ENCODE measurements at regions not wholly inside any gene's neighbourhood (a gene's known extent, or its start where the extent isn't known, plus 50 kb on each side); places are given as distances from the start of the nearest gene placed in this dataset.

DNA sequence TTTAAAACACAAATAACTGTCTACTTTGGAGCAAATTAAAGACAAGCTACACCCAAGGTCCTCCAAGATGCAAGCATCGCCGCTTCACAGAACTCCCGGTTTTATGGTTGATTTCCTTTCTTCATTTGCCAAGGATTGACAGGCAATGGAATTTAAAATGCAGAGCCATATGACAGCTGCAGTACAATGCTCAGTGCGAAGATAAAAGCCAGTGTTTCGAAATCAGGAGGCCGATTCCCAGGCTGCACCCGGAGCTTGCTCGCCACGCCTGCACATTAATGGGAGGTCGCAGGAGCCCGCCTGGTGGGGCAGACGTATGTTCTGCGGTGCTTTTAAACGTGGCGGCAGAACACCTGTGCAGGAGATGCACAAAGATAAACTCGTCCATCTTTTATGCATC is 727.6 kb upstream of the SOX11 start:
- Histone ChIP-seq H3K27me3 (ENCODE audit: control insufficient read depth, insufficient read depth, low read length) (no peaks in the 10 kb centered on the region), H3K4me3 (ENCODE audit: low read depth, low read length) (no peak overlapping the region), H3K36me3 (ENCODE audit: control insufficient read depth, insufficient read depth, low read length) (no peaks in the 10 kb centered on the region)
- TF ChIP-seq, protein P1, sequence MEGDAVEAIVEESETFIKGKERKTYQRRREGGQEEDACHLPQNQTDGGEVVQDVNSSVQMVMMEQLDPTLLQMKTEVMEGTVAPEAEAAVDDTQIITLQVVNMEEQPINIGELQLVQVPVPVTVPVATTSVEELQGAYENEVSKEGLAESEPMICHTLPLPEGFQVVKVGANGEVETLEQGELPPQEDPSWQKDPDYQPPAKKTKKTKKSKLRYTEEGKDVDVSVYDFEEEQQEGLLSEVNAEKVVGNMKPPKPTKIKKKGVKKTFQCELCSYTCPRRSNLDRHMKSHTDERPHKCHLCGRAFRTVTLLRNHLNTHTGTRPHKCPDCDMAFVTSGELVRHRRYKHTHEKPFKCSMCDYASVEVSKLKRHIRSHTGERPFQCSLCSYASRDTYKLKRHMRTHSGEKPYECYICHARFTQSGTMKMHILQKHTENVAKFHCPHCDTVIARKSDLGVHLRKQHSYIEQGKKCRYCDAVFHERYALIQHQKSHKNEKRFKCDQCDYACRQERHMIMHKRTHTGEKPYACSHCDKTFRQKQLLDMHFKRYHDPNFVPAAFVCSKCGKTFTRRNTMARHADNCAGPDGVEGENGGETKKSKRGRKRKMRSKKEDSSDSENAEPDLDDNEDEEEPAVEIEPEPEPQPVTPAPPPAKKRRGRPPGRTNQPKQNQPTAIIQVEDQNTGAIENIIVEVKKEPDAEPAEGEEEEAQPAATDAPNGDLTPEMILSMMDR (IDR thresholded peaks at IDR 0.05; ENCODE audit: insufficient read depth, low read depth, low read length), result no peak
- no peak for DNase-seq (ENCODE audit: low read depth)
- ChIA-PET CTCF (interaction anchor here (0.9 kb wide), 1 partner anchor 905 kb away, joined by 3 read pairs; no protein-coding TSS in a partner anchor), POLR2A (no interaction called here)

DNA sequence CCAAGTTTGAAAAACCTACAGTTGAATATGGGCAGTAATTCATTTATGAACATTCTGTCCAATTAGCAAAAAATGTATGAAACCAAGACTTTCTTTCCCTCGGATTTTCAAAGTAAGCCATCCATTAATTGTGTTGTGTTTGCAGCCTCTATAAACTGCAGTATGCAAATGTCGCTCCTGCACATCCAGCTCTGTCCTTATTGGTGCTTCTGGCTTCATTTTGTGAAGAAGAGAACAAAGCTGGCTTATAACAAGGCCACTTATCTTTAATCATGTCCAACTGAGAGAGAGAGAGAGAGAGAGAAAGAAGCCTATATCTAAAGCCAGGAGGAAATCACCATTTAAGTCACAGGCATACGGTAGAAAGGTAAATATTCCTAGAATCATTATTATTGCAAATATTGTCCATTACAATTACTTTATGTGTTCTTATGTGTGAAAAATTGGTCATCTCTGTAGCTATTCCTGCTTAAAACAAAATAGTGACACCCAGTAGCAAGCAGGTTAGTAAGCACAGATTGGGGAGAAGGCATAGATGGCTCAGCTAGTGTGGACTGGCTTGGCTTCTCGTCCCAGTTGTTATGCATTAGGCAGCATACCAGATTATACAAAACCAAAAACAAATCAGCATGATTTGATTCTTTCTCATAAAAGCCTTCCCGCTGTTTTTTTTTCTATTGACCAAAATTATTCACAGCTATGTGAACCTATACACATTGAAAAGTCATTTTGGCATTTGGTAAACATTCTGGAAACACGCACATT is 726.4 kb upstream of the SOX11 start:
- ChIA-PET POLR2A (no interaction called here), CTCF (no interaction called here)
- Histone ChIP-seq H3K27me3 (ENCODE audit: control insufficient read depth, insufficient read depth, low read length) (no peaks in the 10 kb centered on the region), H3K36me3 (ENCODE audit: control insufficient read depth, insufficient read depth, low read length) (no peaks in the 10 kb centered on the region), H3K4me3 (ENCODE audit: low read depth, low read length) (no peak overlapping the region)
- DNase-seq (ENCODE audit: low read depth), result no peak
- TF ChIP-seq, protein P1 (IDR thresholded peaks at IDR 0.05; ENCODE audit: insufficient read depth, low read depth, low read length), result no peak

DNA sequence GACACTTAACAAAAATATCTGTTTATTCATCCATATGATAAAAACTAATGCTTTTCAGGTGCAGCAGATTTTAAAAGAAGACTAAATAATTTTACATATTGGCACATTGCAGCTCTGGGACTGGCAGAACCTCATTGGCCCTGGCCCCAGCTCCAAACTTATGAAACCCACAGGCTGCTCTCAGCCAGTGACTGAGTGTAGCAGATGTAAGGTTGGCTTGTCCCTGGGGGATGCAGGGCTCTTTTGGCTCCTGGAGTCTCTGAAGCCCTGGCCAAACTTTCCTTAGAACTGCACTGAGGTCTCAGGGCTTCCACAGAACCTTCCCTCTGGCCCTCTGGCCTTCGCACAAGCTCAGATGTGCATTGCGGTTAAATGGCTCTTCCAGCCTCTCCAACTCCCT is 725.0 kb upstream of the SOX11 start:
- DNase-seq (ENCODE audit: low read depth), result no peak
- ChIA-PET CTCF (no interaction called here), POLR2A (no interaction called here)
- Histone ChIP-seq H3K4me3 (ENCODE audit: low read depth, low read length) (no peak overlapping the region), H3K27me3 (ENCODE audit: control insufficient read depth, insufficient read depth, low read length) (no peaks in the 10 kb centered on the region), H3K36me3 (ENCODE audit: control insufficient read depth, insufficient read depth, low read length) (no peaks in the 10 kb centered on the region)
- TF ChIP-seq, protein P1 (IDR thresholded peaks at IDR 0.05; ENCODE audit: insufficient read depth, low read depth, low read length), result no peak

DNA sequence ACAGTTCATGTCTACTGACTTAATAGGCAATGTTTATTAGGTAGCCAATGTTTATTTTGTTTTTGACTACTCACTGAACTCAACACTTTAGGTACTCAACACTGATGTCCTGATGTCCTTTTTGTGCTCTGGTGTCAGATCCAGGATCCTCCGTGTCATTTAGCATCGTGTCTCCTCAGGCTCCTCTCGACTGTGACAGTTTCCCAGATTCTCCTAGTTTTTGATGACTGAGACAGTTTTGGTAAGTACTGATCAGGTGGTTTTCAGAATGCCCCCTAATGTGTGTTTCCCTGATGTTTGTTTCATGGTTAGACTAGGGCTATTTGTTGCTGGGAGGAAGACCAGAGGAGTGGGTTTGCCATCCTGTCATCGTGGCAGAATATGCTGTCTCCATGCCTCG is 719.7 kb upstream of the SOX11 start:
- H3K36me3 ChIP-seq (ENCODE audit: control insufficient read depth, insufficient read depth, low read length), result no peaks in the 10 kb centered on the region
- no peaks in the 10 kb centered on the region for H3K27me3 ChIP-seq (ENCODE audit: control insufficient read depth, insufficient read depth, low read length)
- DNase-seq (ENCODE audit: low read depth), result no peak
- POLR2A ChIA-PET, result no interaction called here
- no peak overlapping the region for H3K4me3 ChIP-seq (ENCODE audit: low read depth, low read length)
- TF ChIP-seq, protein P1 (IDR thresholded peaks at IDR 0.05; ENCODE audit: insufficient read depth, low read depth, low read length), result no peak
- CTCF ChIA-PET, result no interaction called here

DNA sequence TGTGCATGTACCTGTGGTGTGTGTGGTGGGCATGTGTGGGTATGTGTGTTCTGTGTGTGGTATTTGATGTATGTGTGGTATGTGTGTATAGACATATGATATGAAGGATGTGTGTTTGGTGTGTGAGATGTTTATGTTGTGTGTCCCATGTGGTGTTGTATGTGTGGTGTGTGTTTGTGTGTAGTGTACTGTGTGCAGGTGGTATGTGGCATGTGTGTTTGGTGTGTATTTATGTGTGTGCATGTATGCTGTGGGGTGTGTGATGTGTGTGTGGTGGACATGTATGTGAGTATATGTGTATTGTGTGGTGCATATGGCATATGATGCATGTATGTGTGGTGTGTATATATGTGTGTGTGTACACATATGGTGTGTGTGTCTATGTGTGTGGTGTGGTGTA is 718.8 kb upstream of the SOX11 start:
- Histone ChIP-seq H3K27me3 (ENCODE audit: control insufficient read depth, insufficient read depth, low read length) (no peaks in the 10 kb centered on the region), H3K4me3 (ENCODE audit: low read depth, low read length) (no peak overlapping the region), H3K36me3 (ENCODE audit: control insufficient read depth, insufficient read depth, low read length) (no peaks in the 10 kb centered on the region)
- no peak for DNase-seq (ENCODE audit: low read depth)
- CTCF ChIA-PET, result no interaction called here
- POLR2A ChIA-PET, result no interaction called here
- TF ChIP-seq, protein P1 (IDR thresholded peaks at IDR 0.05; ENCODE audit: insufficient read depth, low read depth, low read length), result no peak

Measured in BJ (cell line).